ENCODE measurements at regions not wholly inside any gene's neighbourhood (a gene's known extent, or its start where the extent isn't known, plus 50 kb on each side); places are given as distances from the start of the nearest gene placed in this dataset.
"Not testable (repeated sequence)": the region's sequence is repeated elsewhere in the genome, so short reads cannot be mapped to it uniquely, and the experiment has no call there.

DNA sequence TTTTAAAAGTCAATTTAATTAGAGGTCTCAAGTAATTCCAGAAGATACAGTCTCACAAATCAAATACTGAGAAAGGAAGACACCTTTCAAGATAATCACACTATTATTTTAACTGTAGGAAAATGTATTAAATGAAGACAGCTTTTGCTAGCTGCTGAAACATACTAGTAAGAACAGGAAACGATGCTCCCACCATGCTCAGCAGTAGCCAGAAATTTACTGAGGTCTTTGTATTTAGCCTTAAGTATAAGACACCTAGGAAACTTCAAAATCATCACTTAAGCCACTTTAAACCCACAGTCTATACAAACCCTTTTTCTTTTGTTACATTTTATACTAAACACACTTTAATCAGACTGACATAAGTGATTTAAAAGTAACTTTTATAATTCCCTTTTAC lies 72.7 kb upstream of the NPIPB12 start:
- peak; percentile 28 to 30 for ATAC-seq
- H3K9me3 Mint-ChIP-seq; H3K27me3 Mint-ChIP-seq (ENCODE audit: low read depth); H3K4me3 Mint-ChIP-seq; H3K36me3 Mint-ChIP-seq (ENCODE audit: insufficient read depth); DNase-seq: not testable (repeated sequence)
- peaks cover 24% of the 10 kb centered on the region for H3K4me1 Mint-ChIP-seq (ENCODE audit: low read depth)

DNA sequence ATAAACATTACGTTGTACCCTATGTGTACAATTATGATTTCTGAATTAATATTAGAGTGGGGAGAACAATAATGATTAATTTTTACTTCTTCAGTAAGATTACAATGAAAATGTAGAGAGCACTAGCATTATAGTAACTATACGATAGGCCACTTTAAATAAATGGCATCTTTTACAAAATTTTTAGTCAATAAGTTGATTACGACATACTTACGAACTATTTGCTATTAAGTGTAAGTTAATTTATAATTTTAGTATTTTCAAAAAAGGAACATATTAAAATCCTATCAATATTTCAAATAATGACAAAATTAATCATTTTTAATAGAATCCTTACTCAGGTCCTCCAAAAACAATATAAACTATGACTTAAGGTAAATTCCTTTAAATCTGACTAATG lies 75.6 kb upstream of the NPIPB12 start:
- H3K4me3 Mint-ChIP-seq; H3K9me3 Mint-ChIP-seq; ATAC-seq; H3K27me3 Mint-ChIP-seq (ENCODE audit: low read depth); H3K36me3 Mint-ChIP-seq (ENCODE audit: insufficient read depth); DNase-seq: not testable (repeated sequence)
- peaks cover 31% of the 10 kb centered on the region for H3K4me1 Mint-ChIP-seq (ENCODE audit: low read depth)

DNA sequence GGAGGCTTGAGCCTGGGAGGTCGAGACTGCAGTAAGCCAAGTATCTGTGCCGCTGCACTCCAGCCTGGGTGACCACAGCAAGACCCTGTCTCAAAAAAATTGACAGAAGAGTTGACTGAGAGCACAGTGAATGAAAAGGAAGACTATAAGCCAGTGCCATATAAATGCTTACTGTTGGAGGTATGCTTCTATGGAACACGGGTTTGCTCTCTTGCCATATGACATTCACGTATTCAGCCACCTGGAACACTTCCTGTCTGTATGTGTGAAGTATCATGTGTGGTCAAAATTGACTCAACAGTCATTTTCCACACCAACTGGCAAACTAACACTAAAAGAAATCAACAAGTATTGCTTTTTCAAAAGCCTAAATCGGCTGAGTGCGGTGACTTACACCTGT lies 71.1 kb upstream of the SPN start:
- ATAC-seq; DNase-seq; H3K27me3 Mint-ChIP-seq (ENCODE audit: low read depth); H3K36me3 Mint-ChIP-seq (ENCODE audit: insufficient read depth); H3K9me3 Mint-ChIP-seq: not testable (repeated sequence)
- Mint-ChIP-seq H3K4me1 (ENCODE audit: low read depth) (peaks cover 44% of the 10 kb centered on the region), H3K4me3 (peak overlapping the region; percentile 61)

DNA sequence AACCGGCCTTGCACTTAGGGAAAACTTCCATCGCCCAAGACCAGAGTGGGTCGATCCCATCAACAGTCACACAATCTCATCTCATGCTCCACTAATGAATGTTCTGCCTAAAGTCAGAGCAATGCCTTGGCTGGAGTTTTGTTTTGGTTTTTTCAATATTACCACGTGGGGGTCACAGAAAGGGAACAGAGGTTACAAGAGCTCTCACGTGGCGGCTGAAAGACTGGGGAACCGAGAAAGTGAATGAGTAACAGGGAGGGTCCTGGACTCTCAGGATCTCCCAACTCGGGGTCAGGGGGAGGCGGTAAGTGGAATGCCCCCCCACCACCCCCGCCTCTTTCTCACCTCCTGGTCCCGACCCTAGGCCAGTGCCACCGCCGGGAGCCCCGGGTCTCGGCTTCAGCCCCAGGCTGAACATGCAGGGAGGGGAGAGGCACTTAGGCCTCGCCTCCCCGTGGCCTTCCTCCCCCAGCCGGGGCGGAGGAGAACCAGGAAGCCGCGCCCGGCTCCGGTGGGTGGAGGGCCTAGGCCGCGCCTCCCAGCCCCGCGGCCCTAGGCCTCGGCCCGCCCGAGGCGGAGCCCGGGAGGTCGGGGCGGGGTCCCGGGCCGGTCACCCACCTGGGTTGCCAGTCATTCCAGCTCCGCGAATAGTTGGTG lies 68.7 kb upstream of the SPN start:
- H3K9me3 Mint-ChIP-seq; H3K27me3 Mint-ChIP-seq (ENCODE audit: low read depth); H3K36me3 Mint-ChIP-seq (ENCODE audit: insufficient read depth); DNase-seq: not testable (repeated sequence)
- peak; percentile 74 to 77 for ATAC-seq
- Mint-ChIP-seq H3K4me1 (ENCODE audit: low read depth) (peaks cover 31% of the 10 kb centered on the region), H3K4me3 (peak overlapping the region; percentile 86)

DNA sequence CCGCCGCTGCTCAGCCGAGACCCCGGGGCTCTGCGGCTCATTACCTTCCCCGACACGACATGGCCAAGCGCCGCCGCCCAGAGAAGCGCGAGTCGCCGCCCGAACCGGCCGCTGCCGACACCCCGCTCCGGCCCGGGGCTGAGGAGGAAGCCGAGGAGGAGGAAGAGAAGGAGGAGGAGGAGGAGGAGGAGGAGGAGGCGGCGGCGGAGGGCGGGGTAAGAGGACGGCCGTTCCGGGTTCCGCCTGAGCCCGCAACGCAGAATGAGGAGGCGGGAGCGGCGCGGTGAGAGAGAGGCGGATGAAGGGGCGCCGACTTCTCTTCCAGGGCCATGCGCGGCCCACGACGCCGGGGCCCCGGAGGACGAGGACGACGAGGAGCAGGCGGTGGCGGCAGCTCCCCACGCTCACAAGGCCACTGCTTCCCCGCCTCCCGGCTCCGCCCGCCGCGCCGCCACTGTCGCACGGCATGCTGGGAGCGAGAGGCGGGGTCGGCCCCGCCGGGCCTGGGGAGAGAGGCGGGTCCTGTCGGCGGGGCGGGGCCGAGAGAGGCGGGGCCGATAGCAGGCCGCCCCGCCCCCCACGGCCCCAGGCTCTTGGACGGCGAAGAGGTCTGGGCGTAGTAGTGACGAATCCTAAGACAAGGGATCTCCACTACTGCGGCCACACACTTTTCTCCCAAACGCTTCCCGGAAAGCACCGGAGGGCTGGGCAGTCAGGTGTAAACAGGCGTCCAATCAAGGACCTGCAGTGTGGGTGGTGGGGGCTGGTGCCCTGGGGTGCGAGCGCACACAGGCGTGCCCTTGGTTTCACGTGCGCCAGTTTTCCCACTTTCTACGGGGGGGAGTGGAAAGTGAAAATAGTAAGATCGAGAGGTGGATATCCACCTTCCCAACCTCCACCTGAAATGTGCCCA lies 67.9 kb upstream of the SPN start:
- H3K36me3 Mint-ChIP-seq (ENCODE audit: insufficient read depth); H3K27me3 Mint-ChIP-seq (ENCODE audit: low read depth); H3K9me3 Mint-ChIP-seq: not testable (repeated sequence)
- peak; percentile 85 for DNase-seq
- Mint-ChIP-seq H3K4me3 (peak overlapping the region; percentile 76), H3K4me1 (ENCODE audit: low read depth) (peaks cover 31% of the 10 kb centered on the region)
- ATAC-seq, result peak; percentile 73 to 74

DNA sequence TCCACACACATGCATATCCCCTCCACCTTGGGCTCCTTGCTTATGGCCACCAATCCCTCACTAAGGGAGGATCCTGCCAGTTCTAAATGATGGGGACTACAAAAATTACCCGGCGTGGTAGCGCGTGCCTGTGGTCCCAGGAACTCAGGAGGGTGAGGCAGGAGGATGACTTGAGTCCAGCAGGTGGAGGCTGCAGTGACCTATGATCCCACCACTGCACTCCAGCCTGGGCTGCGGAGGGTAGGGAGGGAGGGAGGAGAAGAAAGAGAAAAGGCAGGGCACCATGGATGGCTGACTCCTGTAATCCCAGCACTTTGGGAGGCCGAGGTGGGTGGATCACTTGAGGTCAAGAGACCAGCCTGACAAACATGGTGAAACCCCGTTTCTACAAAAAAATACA lies 66.0 kb upstream of the SPN start:
- not testable (repeated sequence) for H3K4me3 Mint-ChIP-seq, ATAC-seq

DNA sequence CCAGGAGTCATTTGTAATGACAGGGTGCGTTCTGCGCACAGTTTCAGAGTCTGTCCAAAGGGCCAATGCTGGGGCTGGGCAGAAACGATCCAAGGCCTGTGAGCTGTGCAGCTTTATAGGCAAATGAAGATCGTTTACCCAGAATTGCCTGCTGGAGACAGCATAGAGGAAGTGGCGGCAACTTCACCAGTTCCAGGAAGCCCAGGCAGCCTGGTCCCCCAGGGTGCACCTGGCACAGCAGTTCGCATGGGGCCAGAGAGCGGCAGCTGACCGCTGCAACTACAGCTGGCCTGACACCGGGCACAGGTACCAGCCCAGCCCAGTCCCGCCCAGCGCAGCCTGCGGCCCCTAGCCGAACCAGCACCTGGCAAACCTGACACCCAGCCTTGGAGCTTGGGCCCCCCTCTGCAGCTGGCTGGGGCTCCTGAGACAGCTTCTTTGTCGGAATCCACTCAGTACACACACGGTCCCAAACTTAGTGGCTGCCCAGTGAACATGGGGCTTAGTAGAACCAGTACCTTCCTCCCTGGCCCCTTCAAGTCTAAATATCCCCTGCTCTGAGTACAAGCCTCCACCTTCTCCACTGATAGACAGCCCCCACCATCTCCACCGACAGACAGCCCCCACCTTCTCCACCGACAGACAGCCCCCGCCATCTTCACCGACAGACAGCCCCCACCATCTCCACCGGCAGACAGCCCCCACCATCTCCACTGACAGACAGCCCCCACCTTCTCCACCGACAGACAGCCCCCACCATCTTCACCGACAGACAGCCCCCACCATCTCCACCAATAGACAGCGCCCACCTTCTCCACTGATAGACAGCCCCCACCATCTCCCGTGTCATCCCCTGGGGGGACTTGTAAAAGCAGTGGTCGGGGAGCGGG lies 62.7 kb upstream of the SPN start:
- H3K4me3 Mint-ChIP-seq, result peak overlapping the region; percentile 78
- H3K36me3 Mint-ChIP-seq (ENCODE audit: insufficient read depth); H3K27me3 Mint-ChIP-seq (ENCODE audit: low read depth); H3K9me3 Mint-ChIP-seq: not testable (repeated sequence)
- ATAC-seq (peak; percentile 27 to 35), DNase-seq (peak; percentile 41)
- peaks cover 49% of the 10 kb centered on the region for H3K4me1 Mint-ChIP-seq (ENCODE audit: low read depth)

More for the DNA sequence above, 66.0 kb upstream of the SPN start:
- H3K9me3 Mint-ChIP-seq; H3K36me3 Mint-ChIP-seq (ENCODE audit: insufficient read depth); DNase-seq; H3K27me3 Mint-ChIP-seq (ENCODE audit: low read depth): not testable (repeated sequence)
- H3K4me1 Mint-ChIP-seq (ENCODE audit: low read depth), result peaks cover 39% of the 10 kb centered on the region

DNA sequence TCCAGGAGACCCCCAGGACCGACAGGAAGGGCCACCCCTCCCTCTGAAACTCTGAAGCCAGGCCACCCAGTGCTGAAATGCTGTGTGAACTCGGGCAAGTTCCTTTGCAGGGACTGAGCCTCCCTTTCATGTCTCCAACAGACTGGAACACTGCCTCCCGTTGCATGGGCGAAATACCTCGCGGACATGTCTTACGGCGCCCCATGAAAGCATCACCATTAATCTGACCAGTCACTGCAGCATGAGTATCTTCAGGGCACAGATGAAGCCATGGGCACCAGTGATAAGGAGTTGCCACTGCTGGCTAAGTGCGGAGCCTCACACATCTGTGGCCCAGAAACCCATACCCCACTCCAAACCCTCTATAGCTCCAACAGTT lies 60.8 kb upstream of the SPN start:
- not testable (repeated sequence) for H3K9me3 Mint-ChIP-seq; ATAC-seq; H3K27me3 Mint-ChIP-seq (ENCODE audit: low read depth); DNase-seq
- Mint-ChIP-seq H3K4me1 (ENCODE audit: low read depth) (peaks cover 55% of the 10 kb centered on the region), H3K36me3 (ENCODE audit: insufficient read depth) (peaks cover 11% of the 10 kb centered on the region), H3K4me3 (peak overlapping the region; percentile 79)

DNA sequence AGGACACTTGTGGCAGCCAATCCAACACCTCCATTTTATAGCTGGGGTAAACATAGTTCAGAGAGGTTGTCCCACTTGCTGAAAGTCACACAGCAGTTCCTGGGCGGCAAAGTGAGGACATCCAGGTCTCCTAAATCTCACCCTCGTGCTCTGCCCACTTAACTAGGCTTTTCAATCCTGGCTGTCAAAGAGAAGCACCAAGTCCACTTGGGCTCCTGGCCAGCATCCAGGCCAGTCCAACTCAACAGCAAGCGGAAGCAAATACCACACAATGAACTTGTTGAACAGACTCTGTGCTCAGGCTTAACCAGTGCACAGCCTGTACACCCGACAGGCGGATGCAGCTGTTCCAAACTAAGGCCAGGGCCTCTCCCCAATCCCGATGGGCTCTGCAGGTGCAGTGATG lies 60.4 kb upstream of the SPN start:
- Mint-ChIP-seq H3K4me1 (ENCODE audit: low read depth) (peaks cover 59% of the 10 kb centered on the region), H3K4me3 (peak overlapping the region; percentile 40), H3K36me3 (ENCODE audit: insufficient read depth) (peaks cover 15% of the 10 kb centered on the region)
- H3K27me3 Mint-ChIP-seq (ENCODE audit: low read depth); ATAC-seq; H3K9me3 Mint-ChIP-seq; DNase-seq: not testable (repeated sequence)

DNA sequence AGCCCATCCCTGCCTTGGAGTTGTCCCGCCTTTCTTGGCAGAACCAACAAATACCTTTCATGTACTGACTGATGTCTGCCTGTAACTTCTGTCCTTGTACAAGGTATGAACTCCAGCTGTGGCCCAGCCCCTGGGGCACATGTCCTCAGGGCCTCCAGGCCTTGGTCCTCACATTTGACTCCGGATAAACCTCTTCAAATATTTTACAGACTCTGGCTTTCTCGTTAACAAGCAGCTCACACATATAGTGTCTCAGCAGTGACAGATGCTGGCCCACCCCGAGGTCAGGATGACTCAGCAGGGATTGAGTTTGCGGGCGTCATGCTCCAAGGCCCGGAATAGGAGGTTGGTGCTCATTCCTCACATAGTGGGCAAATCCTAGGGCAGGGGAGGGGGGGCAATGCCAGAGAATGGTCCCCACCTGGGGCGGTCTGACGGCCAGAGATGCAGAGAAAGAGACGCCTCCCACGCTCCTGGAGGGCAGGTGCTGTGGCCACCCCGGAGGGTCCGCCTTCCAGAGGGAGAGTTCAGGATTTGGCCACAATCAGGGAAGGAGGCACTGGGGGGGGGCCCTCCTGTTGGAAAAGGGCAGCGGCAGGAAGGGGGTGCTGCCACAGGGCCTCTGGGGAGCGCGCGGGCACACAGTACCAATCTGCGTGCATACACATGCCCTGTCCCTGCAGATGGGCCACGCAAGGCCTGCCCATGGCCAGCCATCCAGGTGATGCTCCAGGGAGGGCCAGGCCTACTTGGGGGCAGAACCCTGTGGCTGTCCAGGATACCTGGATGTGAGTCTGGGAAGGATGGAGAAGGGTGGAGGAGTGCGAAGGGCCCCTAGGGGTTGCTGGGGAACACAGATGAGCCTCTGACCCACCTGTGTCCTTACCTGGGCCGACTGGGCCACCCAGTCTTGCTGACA lies 58.2 kb upstream of the SPN start:
- not testable (repeated sequence) for H3K4me3 Mint-ChIP-seq; ATAC-seq; H3K27me3 Mint-ChIP-seq (ENCODE audit: low read depth); H3K9me3 Mint-ChIP-seq; DNase-seq
- H3K4me1 Mint-ChIP-seq (ENCODE audit: low read depth), result peaks cover 61% of the 10 kb centered on the region
- H3K36me3 Mint-ChIP-seq (ENCODE audit: insufficient read depth), result peaks cover 18% of the 10 kb centered on the region

DNA sequence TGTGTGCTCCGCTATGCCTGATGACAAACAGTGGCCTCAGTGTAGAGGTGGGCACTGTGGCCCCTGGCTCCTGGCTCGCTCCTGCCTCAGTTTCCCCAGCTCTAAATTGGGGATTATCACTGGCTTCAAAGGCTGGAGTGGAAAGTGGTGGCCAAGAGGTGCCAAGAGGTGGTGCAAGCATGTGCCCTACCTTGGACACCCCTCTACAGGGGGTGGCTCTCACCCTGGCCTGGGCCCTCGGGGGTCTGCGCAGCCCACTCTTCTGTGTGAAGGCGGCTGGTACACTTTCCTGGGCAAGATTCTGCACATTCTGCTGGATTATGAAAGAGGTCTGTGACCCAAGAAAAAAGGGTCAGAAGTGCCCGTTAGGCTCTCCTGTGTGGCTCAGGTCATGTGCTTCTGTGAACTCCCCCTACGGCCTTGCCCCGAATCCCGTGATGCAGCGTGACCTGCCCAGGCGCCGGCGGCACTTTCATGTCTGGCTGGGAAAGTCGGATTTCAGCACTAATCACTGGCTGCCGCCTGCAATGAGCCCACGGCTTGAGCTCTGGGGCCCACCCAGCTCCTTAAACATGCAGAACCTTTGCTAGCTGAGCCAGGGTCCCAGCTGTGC lies 57.3 kb upstream of the SPN start:
- H3K27me3 Mint-ChIP-seq (ENCODE audit: low read depth); H3K9me3 Mint-ChIP-seq; DNase-seq; H3K4me3 Mint-ChIP-seq; ATAC-seq: not testable (repeated sequence)
- H3K4me1 Mint-ChIP-seq (ENCODE audit: low read depth), result peaks cover 56% of the 10 kb centered on the region
- H3K36me3 Mint-ChIP-seq (ENCODE audit: insufficient read depth), result peaks cover 18% of the 10 kb centered on the region

DNA sequence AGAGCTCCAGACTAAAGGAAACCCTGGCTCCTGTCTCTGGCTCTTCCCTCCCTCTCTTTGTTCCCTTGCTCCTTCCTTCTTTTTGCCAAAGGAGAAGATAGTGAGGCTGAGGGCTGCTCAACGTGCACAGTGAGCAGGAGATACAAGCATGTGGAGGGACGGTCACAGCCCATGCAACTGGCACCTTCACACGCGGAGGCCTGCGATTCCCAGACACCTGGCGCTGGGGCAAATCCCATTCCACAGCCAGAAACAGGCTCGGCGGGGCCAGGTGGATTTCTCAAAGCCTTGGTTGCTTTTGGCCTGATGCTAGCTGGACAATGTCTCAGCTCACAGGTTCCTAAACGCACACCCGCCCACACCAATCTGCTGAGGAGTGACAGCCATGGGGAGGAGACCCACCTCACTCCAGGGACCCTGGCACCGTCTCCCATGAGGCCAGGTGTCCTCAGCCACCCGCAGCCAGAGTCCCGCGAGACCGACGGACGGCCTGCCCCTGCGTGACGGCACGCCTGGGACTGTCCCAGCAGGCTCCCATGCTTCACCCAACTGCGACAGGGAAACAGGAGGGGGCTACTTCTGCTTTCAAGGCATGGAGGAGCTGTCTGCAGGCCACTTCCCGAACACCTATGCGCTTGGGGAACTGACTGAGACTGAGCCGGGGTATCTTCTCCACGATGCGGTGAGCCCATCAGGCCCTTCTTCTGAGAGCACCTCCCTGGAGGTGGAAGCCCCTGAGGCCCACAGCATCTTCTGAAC lies 56.2 kb upstream of the SPN start:
- Mint-ChIP-seq H3K4me1 (ENCODE audit: low read depth) (peaks cover 46% of the 10 kb centered on the region), H3K4me3 (peak overlapping the region; percentile 22), H3K36me3 (ENCODE audit: insufficient read depth) (peaks cover 23% of the 10 kb centered on the region)
- not testable (repeated sequence) for H3K9me3 Mint-ChIP-seq; H3K27me3 Mint-ChIP-seq (ENCODE audit: low read depth); ATAC-seq; DNase-seq

All from activated T-cell treated with anti-CD3 and anti-CD28 coated beads, Interleukin-2, amount 50 U/mL, for 4 hours (primary cell).